Caco-2 (cell line): ENCODE measurements at regions not wholly inside any gene's neighbourhood (a gene's known extent, or its start where the extent isn't known, plus 50 kb on each side); places are given as distances from the start of the nearest gene placed in this dataset.

Experiments
- BruUV-seq: library from RNA; stranded (reverse); fragments of 400-500 nt; replicated peaks from 2 replicates; lab custom pipeline; 2021; lab: Mats Ljungman, UMichigan
- CTCF ChIA-PET: fragments of 300-600 bp; sonication (Branson Sonifier 250); formaldehyde crosslinking; loops from one replicate; lab custom pipeline; 2022; ENCODE audit warnings: antibody characterized with exemption; lab: Charles Lee
- POLR2A ChIA-PET: fragments of 300-600 bp; sonication (Branson Sonifier 250); formaldehyde crosslinking; loops from one replicate; lab custom pipeline; 2022; ENCODE audit warnings: antibody characterized with exemption; lab: Charles Lee
- DNase-seq, 2 experiments: peaks; one replicate each; pipeline versions ENCODE4 v3.0.0 to v3.0.0-alpha.2; 2020 to 2022
- H3K27me3 ChIP-seq: replicated peaks from 2 replicates; pipeline ENCODE4 v1.6.0; 2011; ENCODE audit warnings: low read length; ENCODE audit not compliant: control insufficient read depth, insufficient read depth
- H3K36me3 ChIP-seq: 2 replicates; pipeline ENCODE4 v1.5.1; 2011; ENCODE audit warnings: low read length; ENCODE audit not compliant: control insufficient read depth, insufficient read depth
- H3K4me1 ChIP-seq: fragments of 250-450 bp; sonication (Bioruptor Pico); 2 replicates; pipeline ENCODE4 v1.5.1; 2020; ENCODE audit warnings: mild to moderate bottlenecking
- H3K4me3 ChIP-seq: 2 replicates; pipeline ENCODE4 v1.5.1; 2011; ENCODE audit warnings: low read depth, mild to moderate bottlenecking, control low read depth, low read length
- H3K9me3 ChIP-seq: fragments of 250-450 bp; sonication (Bioruptor Pico); 2 replicates; pipeline ENCODE4 v1.5.1; 2020; ENCODE audit warnings: mild to moderate bottlenecking, moderate library complexity
- H3K27ac Mint-ChIP-seq: one replicate; pipeline ENCODE4 v1.8.0; 2022; ENCODE audit warnings: mixed read lengths; ENCODE audit not compliant: unreplicated experiment
- H3K27me3 Mint-ChIP-seq: one replicate; pipeline ENCODE4 v1.8.0; 2022; ENCODE audit warnings: mixed read lengths; ENCODE audit not compliant: insufficient read depth, unreplicated experiment
- H3K36me3 Mint-ChIP-seq: one replicate; pipeline ENCODE4 v1.8.0; 2022; ENCODE audit warnings: mild to moderate bottlenecking, mixed read lengths; ENCODE audit not compliant: insufficient read depth, unreplicated experiment
- H3K4me1 Mint-ChIP-seq: one replicate; pipeline ENCODE4 v1.8.0; 2022; ENCODE audit warnings: low read depth, mixed read lengths; ENCODE audit not compliant: unreplicated experiment
- H3K4me3 Mint-ChIP-seq: one replicate; pipeline ENCODE4 v1.8.0; 2022; ENCODE audit warnings: mild to moderate bottlenecking, moderate library complexity, mixed read lengths; ENCODE audit not compliant: unreplicated experiment
- H3K9me3 Mint-ChIP-seq: one replicate; pipeline ENCODE4 v1.8.0; 2022; ENCODE audit warnings: mixed read lengths; ENCODE audit not compliant: unreplicated experiment
- CTCF ChIP-seq, 2 experiments: fragments of 200-600 bp in 1 of 2; IDR thresholded peaks; 1 replicate in 1 of 2; 2 replicates in 1 of 2; pipeline versions ENCODE4 v1.5.1 to v1.8.0; 2011 to 2022; ENCODE audit warnings: antibody characterized with exemption in 1 of 2, control low read depth in 1 of 2, inconsistent platforms in 1 of 2, low read depth in 1 of 2, low read length in 1 of 2, mild to moderate bottlenecking in 1 of 2, moderate library complexity in 1 of 2; ENCODE audit not compliant: insufficient read depth in 1 of 2, severe bottlenecking in 1 of 2, unreplicated experiment in 1 of 2
- intact Hi-C: fragments of 100-400 bp; cut with micrococcal nuclease; formaldehyde crosslinking; loops from one replicate; pipeline ENCODE4 v1.10.0; 2022; ENCODE audit not compliant: unreplicated experiment

- TF ChIP-seq CTCF (IDR thresholded peaks at IDR 0.05; ENCODE audit: insufficient read depth in 1 of 2, low read depth in 1 of 2, low read length in 1 of 2, severe bottlenecking in 1 of 2, unreplicated experiment in 1 of 2) = no peak
- POLR2A ChIA-PET = no interaction called here
- no peaks in the 10 kb centered on the region for H3K36me3 Mint-ChIP-seq
- H3K4me3 Mint-ChIP-seq = no peak overlapping the region
- CTCF ChIA-PET = no interaction called here
- Histone ChIP-seq H3K27me3 (no peaks in the 10 kb centered on the region), H3K4me1 (no peaks in the 10 kb centered on the region), H3K4me3 (no peak overlapping the region), H3K9me3 (no peaks in the 10 kb centered on the region), H3K36me3 (no peaks in the 10 kb centered on the region)
- no TSS peak for BruUV-seq
- peaks cover 2% of the 10 kb centered on the region for H3K27me3 Mint-ChIP-seq
- H3K4me1 Mint-ChIP-seq = no peaks in the 10 kb centered on the region
- intact Hi-C loops = no loop called here
- H3K9me3 Mint-ChIP-seq = no peaks in the 10 kb centered on the region
- no peak for DNase-seq
- no peak overlapping the region for H3K27ac Mint-ChIP-seq
These were observed 1066.6 kb downstream of the PCDH18 start for GRCh38 chr4:136465691-136466090.

- no peaks in the 10 kb centered on the region for H3K36me3 ChIP-seq
- Mint-ChIP-seq H3K9me3 (no peaks in the 10 kb centered on the region), H3K36me3 (no peaks in the 10 kb centered on the region), H3K4me3 (no peak overlapping the region), H3K27ac (no peak overlapping the region), H3K27me3 (peaks cover 2% of the 10 kb centered on the region), H3K4me1 (no peaks in the 10 kb centered on the region)
- H3K4me3 ChIP-seq = no peak overlapping the region
- no peak for TF ChIP-seq CTCF (IDR thresholded peaks at IDR 0.05; ENCODE audit: insufficient read depth in 1 of 2, low read depth in 1 of 2, low read length in 1 of 2, severe bottlenecking in 1 of 2, unreplicated experiment in 1 of 2)
- intact Hi-C loops = no loop called here
- BruUV-seq = no TSS peak
- H3K4me1 ChIP-seq = no peaks in the 10 kb centered on the region
- ChIA-PET POLR2A (no interaction called here), CTCF (no interaction called here)
- no peaks in the 10 kb centered on the region for H3K9me3 ChIP-seq
- DNase-seq = no peak
- H3K27me3 ChIP-seq = no peaks in the 10 kb centered on the region
These were observed 1068.4 kb downstream of the PCDH18 start for GRCh38 chr4:136463941-136464340.

- no peaks in the 10 kb centered on the region for H3K36me3 ChIP-seq
- POLR2A ChIA-PET = no interaction called here
- no peaks in the 10 kb centered on the region for H3K9me3 ChIP-seq
- no peak for TF ChIP-seq CTCF (IDR thresholded peaks at IDR 0.05; ENCODE audit: insufficient read depth in 1 of 2, low read depth in 1 of 2, low read length in 1 of 2, severe bottlenecking in 1 of 2, unreplicated experiment in 1 of 2)
- Mint-ChIP-seq H3K4me3 (no peak overlapping the region), H3K9me3 (no peaks in the 10 kb centered on the region), H3K36me3 (no peaks in the 10 kb centered on the region), H3K27me3 (peaks cover 2% of the 10 kb centered on the region), H3K27ac (no peak overlapping the region), H3K4me1 (no peaks in the 10 kb centered on the region)
- H3K4me3 ChIP-seq = no peak overlapping the region
- DNase-seq = no peak
- no TSS peak for BruUV-seq
- no peaks in the 10 kb centered on the region for H3K27me3 ChIP-seq
- CTCF ChIA-PET = no interaction called here
- intact Hi-C loops = no loop called here
- H3K4me1 ChIP-seq = no peaks in the 10 kb centered on the region
These were observed 1070.8 kb downstream of the PCDH18 start for GRCh38 chr4:136461533-136461932.
